ENCODE measurements at regions not wholly inside any gene's neighbourhood (a gene's known extent, or its start where the extent isn't known, plus 50 kb on each side); places are given as distances from the start of the nearest gene placed in this dataset.
"Not testable (repeated sequence)": the region's sequence is repeated elsewhere in the genome, so short reads cannot be mapped to it uniquely, and the experiment has no call there.

GRCh38 chr11:16527525-16528246, 171.3 kb upstream of the SOX6 start:
- no peak for DNase-seq

- no peak for DNase-seq
Observed at GRCh38 chr11:16526947-16527346, 170.6 kb upstream of the SOX6 start.

GRCh38 chr11:16520713-16521112, 164.4 kb upstream of the SOX6 start:
- not testable (repeated sequence) for DNase-seq

- no peak for DNase-seq
Observed at GRCh38 chr11:16512899-16513241, 156.5 kb upstream of the SOX6 start.

- DNase-seq: no peak
Observed at GRCh38 chr11:16512198-16512898, 156.0 kb upstream of the SOX6 start.

- DNase-seq: no peak
Observed at GRCh38 chr11:16511116-16512114, 155.1 kb upstream of the SOX6 start.

GRCh38 chr11:16505481-16505880, 149.1 kb upstream of the SOX6 start:
- DNase-seq: no peak

- DNase-seq: not testable (repeated sequence)
Observed at GRCh38 chr11:16503891-16504290, 147.5 kb upstream of the SOX6 start.

GRCh38 chr11:16494918-16495691, 138.8 kb upstream of the SOX6 start:
- DNase-seq: no peak

- DNase-seq: no peak
Observed at GRCh38 chr11:16484434-16484833, 128.1 kb upstream of the SOX6 start.

- DNase-seq: no peak
Observed at GRCh38 chr11:16474659-16475058, 118.3 kb upstream of the SOX6 start.

GRCh38 chr11:16469968-16470367, 113.6 kb upstream of the SOX6 start:
- DNase-seq: no peak

GRCh38 chr11:16468735-16469453, 112.5 kb upstream of the SOX6 start:
- DNase-seq: no peak

GRCh38 chr11:16460508-16460907, 104.2 kb upstream of the SOX6 start:
- DNase-seq: no peak

- DNase-seq: no peak
Observed at GRCh38 chr11:16456366-16456765, 100.0 kb upstream of the SOX6 start.

- no peak for DNase-seq
Observed at GRCh38 chr11:16454289-16454863, 98.0 kb upstream of the SOX6 start.

GRCh38 chr11:16448123-16448717, 91.9 kb upstream of the SOX6 start:
- DNase-seq: no peak

- DNase-seq: no peak
Observed at GRCh38 chr11:16441461-16441860, 85.1 kb upstream of the SOX6 start.

GRCh38 chr11:16440136-16440535, 83.8 kb upstream of the SOX6 start:
- DNase-seq: no peak

- no peak for DNase-seq
Observed at GRCh38 chr11:16434036-16434435, 77.7 kb upstream of the SOX6 start.

GRCh38 chr11:16430674-16431073, 74.3 kb upstream of the SOX6 start:
- no peak for DNase-seq

All from NCI-H2171 treated with DMSO at 0.1 percent for 48 hours (cell line).